Nephron (organoid): ENCODE measurements at regions not wholly inside any gene's neighbourhood (a gene's known extent, or its start where the extent isn't known, plus 50 kb on each side); places are given as distances from the start of the nearest gene placed in this dataset.
"Not testable (repeated sequence)": the region's sequence is repeated elsewhere in the genome, so short reads cannot be mapped to it uniquely, and the experiment has no call there.

Source experiments
- H3K27ac Mint-ChIP-seq, 3 experiments: 2 replicates each; pipeline ENCODE4 v1.8.0; 2020; ENCODE audit warnings: mixed read lengths in 3 of 3, mild to moderate bottlenecking in 2 of 3, moderate library complexity in 1 of 3
- H3K27me3 Mint-ChIP-seq: 2 replicates; pipeline ENCODE4 v1.8.0; 2021; ENCODE audit warnings: low read depth, mild to moderate bottlenecking, moderate library complexity, mixed read lengths
- H3K36me3 Mint-ChIP-seq: 2 replicates; pipeline ENCODE4 v1.8.0; 2020; ENCODE audit warnings: low read depth, mixed read lengths
- H3K4me1 Mint-ChIP-seq: 2 replicates; pipeline ENCODE4 v1.8.0; 2020; ENCODE audit warnings: mixed read lengths
- H3K4me3 Mint-ChIP-seq, 3 experiments: 2 replicates each; pipeline ENCODE4 v1.8.0; 2020; ENCODE audit warnings: mild to moderate bottlenecking in 3 of 3, mixed read lengths in 3 of 3, moderate library complexity in 2 of 3
- H3K9me3 Mint-ChIP-seq: 2 replicates; pipeline ENCODE4 v1.8.0; 2020; ENCODE audit warnings: mixed read lengths
- TF ChIP-seq, protein P1 (sequence below), 3 experiments: fragments of 200-600 bp; sonication (generic); IDR thresholded peaks; one replicate each; pipeline ENCODE4 v1.5.0; 2021; ENCODE audit warnings: antibody characterized with exemption in 3 of 3; ENCODE audit not compliant: unreplicated experiment in 3 of 3

DNA sequence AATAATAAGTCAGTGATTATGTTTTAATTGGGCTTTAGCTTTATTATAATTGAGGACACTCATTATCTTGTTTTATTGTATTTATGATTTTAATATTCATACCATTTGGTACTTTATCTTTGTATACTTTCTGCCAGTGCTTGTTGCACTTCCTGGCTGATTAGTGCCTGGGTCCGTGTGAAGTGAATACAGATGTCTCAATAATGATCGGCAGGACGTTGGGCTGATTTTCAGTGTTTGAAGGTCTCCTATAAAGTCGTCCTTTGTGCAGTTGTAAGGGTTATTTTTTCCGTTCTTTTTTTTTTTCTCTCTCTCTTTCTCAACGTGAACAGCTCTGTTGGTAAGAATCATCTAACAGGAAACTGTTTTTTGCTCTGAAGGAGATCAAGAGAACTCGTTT is 450.0 kb upstream of the POU3F2 start:
- H3K27ac Mint-ChIP-seq = no peak overlapping the region
- peaks cover 5% of the 10 kb centered on the region for H3K36me3 Mint-ChIP-seq
- H3K27me3 Mint-ChIP-seq = no peaks in the 10 kb centered on the region
- peaks cover 2% of the 10 kb centered on the region for H3K9me3 Mint-ChIP-seq
- no peaks in the 10 kb centered on the region for H3K4me1 Mint-ChIP-seq
- no peak overlapping the region for H3K4me3 Mint-ChIP-seq
- TF ChIP-seq, protein P1, sequence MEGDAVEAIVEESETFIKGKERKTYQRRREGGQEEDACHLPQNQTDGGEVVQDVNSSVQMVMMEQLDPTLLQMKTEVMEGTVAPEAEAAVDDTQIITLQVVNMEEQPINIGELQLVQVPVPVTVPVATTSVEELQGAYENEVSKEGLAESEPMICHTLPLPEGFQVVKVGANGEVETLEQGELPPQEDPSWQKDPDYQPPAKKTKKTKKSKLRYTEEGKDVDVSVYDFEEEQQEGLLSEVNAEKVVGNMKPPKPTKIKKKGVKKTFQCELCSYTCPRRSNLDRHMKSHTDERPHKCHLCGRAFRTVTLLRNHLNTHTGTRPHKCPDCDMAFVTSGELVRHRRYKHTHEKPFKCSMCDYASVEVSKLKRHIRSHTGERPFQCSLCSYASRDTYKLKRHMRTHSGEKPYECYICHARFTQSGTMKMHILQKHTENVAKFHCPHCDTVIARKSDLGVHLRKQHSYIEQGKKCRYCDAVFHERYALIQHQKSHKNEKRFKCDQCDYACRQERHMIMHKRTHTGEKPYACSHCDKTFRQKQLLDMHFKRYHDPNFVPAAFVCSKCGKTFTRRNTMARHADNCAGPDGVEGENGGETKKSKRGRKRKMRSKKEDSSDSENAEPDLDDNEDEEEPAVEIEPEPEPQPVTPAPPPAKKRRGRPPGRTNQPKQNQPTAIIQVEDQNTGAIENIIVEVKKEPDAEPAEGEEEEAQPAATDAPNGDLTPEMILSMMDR (IDR thresholded peaks at IDR 0.05; ENCODE audit: unreplicated experiment in 3 of 3) = no peak

- H3K36me3 Mint-ChIP-seq = peaks cover 5% of the 10 kb centered on the region
- peaks cover 3% of the 10 kb centered on the region for H3K9me3 Mint-ChIP-seq
- TF ChIP-seq, protein P1 (IDR thresholded peaks at IDR 0.05; ENCODE audit: unreplicated experiment in 3 of 3) = no peak
- no peak overlapping the region for H3K4me3 Mint-ChIP-seq
- H3K27ac Mint-ChIP-seq = no peak overlapping the region
- no peaks in the 10 kb centered on the region for H3K4me1 Mint-ChIP-seq
- H3K27me3 Mint-ChIP-seq = no peaks in the 10 kb centered on the region
Observed at GRCh38 chr6:98384801-98385200, 449.6 kb upstream of the POU3F2 start.

- Mint-ChIP-seq H3K4me3 (no peak overlapping the region), H3K36me3 (no peaks in the 10 kb centered on the region), H3K9me3 (peaks cover 10% of the 10 kb centered on the region), H3K27me3 (no peaks in the 10 kb centered on the region), H3K4me1 (no peaks in the 10 kb centered on the region), H3K27ac (no peak overlapping the region)
- TF ChIP-seq, protein P1 (IDR thresholded peaks at IDR 0.05; ENCODE audit: unreplicated experiment in 3 of 3) = no peak
Observed at GRCh38 chr6:98395610-98396166, 438.7 kb upstream of the POU3F2 start.

DNA sequence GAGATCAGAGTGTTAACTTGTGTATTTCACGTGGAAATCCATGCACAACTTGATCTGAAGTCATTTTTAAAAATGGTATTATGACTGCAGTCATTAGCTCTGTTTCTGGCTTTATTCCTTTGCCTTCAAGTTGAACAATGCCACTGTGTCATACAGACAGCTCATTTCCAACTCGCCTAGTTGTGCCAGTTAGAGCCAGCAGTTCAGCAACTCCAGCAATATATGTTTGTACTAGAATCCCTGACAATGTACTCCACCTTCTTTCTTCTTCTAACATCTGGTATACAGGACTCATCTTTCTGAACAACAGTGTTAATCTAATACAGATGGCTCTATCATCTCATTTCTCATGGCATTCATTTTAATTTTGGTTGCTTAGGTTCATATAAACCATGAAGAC is 418.3 kb upstream of the POU3F2 start:
- Mint-ChIP-seq H3K27ac (no peak overlapping the region), H3K9me3 (peaks cover 28% of the 10 kb centered on the region), H3K27me3 (no peaks in the 10 kb centered on the region), H3K36me3 (no peaks in the 10 kb centered on the region), H3K4me1 (no peaks in the 10 kb centered on the region), H3K4me3 (no peak overlapping the region)
- TF ChIP-seq, protein P1 (IDR thresholded peaks at IDR 0.05; ENCODE audit: unreplicated experiment in 3 of 3) = no peak

DNA sequence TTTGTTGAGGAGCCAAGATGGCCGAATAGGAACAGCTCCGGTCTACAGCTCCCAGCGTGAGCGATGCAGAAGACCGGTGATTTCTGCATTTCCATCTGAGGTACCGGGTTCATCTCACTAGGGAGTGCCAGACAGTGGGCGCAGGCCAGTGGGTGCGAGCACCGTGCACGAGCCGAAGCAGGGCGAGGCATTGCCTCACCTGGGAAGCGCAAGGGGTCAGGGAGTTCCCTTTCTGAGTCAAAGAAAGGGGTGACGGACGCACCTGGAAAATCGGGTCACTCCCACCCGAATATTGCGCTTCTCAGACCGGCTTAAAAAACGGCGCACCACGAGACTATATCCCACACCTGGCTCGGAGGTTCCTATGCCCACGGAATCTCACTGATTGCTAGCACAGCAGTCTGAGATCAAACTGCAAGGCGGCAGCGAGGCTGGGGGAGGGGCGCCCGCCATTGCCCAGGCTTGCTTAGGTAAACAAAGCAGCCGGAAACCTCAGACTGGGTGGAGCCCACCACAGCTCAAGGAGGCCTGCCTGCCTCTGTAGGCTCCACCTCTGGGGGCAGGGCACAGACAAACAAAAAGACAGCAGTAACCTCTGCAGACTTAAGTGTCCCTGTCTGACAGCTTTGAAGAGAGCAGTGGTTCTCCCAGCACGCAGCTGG is 417.7 kb upstream of the POU3F2 start:
- H3K9me3 Mint-ChIP-seq = peaks cover 28% of the 10 kb centered on the region
- H3K4me1 Mint-ChIP-seq, H3K36me3 Mint-ChIP-seq, H3K27ac Mint-ChIP-seq, H3K4me3 Mint-ChIP-seq, H3K27me3 Mint-ChIP-seq: not testable (repeated sequence)

DNA sequence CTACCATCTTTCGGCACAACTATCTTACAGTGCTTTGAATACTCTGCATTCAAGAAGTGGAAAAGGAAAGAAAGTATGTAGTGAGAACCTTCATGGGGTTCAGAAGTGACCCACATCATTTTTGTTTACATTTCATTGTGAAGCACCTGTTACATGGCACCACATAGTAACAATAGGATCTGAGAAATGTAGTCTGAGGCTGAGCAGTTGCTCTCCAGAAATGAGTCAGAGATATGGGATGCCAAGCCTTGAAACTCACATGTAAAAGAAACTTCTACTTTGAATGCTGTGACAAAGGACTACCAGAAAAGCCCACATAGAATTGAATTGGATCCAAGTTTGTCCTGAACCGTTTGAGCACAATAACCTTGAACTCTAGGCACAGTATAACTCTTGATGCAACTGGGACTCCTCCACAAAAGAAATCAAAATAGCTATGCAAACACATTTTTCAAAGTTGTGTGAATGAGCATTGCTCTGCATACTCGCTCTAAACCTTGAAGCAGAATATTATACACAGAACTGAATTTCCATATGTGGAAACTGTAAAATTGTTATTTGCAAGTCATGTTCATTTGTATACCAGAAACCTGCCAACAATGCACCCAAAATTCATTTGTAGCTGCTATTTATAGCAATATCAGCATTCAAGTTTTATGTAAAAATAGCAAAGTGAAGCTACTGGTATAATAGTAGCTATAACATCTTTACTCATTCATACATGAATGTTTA is 400.9 kb upstream of the POU3F2 start:
- Mint-ChIP-seq H3K4me1 (no peaks in the 10 kb centered on the region), H3K27me3 (no peaks in the 10 kb centered on the region), H3K4me3 (no peak overlapping the region), H3K36me3 (no peaks in the 10 kb centered on the region), H3K27ac (no peak overlapping the region), H3K9me3 (peaks cover 11% of the 10 kb centered on the region)
- TF ChIP-seq, protein P1 (IDR thresholded peaks at IDR 0.05; ENCODE audit: unreplicated experiment in 3 of 3) = no peak
